PFSK-1 (cell line): ENCODE measurements at regions not wholly inside any gene's neighbourhood (a gene's known extent, or its start where the extent isn't known, plus 50 kb on each side); places are given as distances from the start of the nearest gene placed in this dataset.

Experiments used
- FOXP2 ChIP-seq: optimal IDR thresholded peaks from 2 replicates; pipeline ENCODE3; 2011; ENCODE audit warnings: borderline replicate concordance, control low read depth, inconsistent platforms; ENCODE audit not compliant: insufficient read depth; ENCODE audit errors: extremely low read length, extremely low read depth
- POLR2AphosphoS5 ChIP-seq: IDR thresholded peaks from 2 replicates; pipeline ENCODE4 v1.6.1; 2012; ENCODE audit warnings: low read depth, mild to moderate bottlenecking, control low read depth, low read length, moderate library complexity
- REST ChIP-seq, 2 experiments: IDR thresholded peaks; 2 replicates each; pipeline versions ENCODE4 v1.6.1 to v1.8.0; 2011 to 2012; ENCODE audit warnings: low read depth in 2 of 2, low read length in 2 of 2, control low read depth in 1 of 2, inconsistent platforms in 1 of 2, mild to moderate bottlenecking in 1 of 2, moderate library complexity in 1 of 2; ENCODE audit not compliant: insufficient read depth in 1 of 2
- SIN3A ChIP-seq: IDR thresholded peaks from 2 replicates; pipeline ENCODE4 v1.6.1; 2012; ENCODE audit warnings: mild to moderate bottlenecking, low read length, moderate library complexity, borderline replicate concordance; ENCODE audit not compliant: insufficient read depth
- TAF1 ChIP-seq: IDR thresholded peaks from 2 replicates; pipeline ENCODE4 v1.6.1; 2012; ENCODE audit warnings: low read length, control low read depth, borderline replicate concordance; ENCODE audit not compliant: insufficient read depth

DNA sequence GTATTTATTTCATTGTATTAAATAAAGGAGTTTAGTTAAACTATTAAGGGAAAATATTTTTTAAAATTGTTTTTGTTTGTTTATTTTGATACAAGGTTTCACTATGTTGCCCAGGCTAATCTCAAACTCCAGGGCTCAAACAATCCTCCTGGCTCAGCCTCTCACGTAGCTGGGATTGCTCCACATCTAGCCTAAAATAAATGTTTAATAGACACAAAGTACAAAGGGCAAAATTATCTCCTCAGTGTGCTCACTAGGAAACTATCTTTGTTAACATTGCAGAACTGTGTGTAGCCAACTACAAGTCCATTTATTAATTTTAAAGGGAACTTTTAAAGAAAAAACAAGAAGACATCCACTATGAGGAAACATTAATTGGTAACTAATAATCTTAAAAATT is 207.2 kb upstream of the PCDH17 start:
- no peak for TF ChIP-seq REST (IDR thresholded peaks at IDR 0.05; ENCODE audit: insufficient read depth in 1 of 2, low read depth in 2 of 2, low read length in 2 of 2)
- TF ChIP-seq SIN3A, result no peak
- no peak for TF ChIP-seq TAF1
- no peak for TF ChIP-seq POLR2AphosphoS5
- TF ChIP-seq FOXP2, result no peak
